Epithelial cell of proximal tubule (primary cell): ENCODE measurements at regions not wholly inside any gene's neighbourhood (a gene's known extent, or its start where the extent isn't known, plus 50 kb on each side); places are given as distances from the start of the nearest gene placed in this dataset.

Experiments used
- DNase-seq: peaks from one replicate; pipeline ENCODE4 v3.0.0-alpha.2; 2011; ENCODE audit warnings: low read depth
- H3K4me3 ChIP-seq: 2 replicates; pipeline ENCODE4 v1.5.1; 2011; ENCODE audit warnings: low read depth, mild to moderate bottlenecking, low read length
- CTCF ChIP-seq: conservative IDR thresholded peaks from 2 replicates; pipeline ENCODE4 v1.5.1; 2012; ENCODE audit warnings: low read depth, mild to moderate bottlenecking, low read length

GRCh38 chr5:29015523-29015922 is 1977.1 kb upstream of the CDH9 start:
- H3K4me3 ChIP-seq, result no peak overlapping the region
- DNase-seq, result no peak
- TF ChIP-seq CTCF, result no peak

- no peak for DNase-seq
- peak; percentile 39 for TF ChIP-seq CTCF
- no peak overlapping the region for H3K4me3 ChIP-seq
Measured at GRCh38 chr5:29005386-29005785, 1967.0 kb upstream of the CDH9 start.

GRCh38 chr5:29002481-29002880 is 1964.1 kb upstream of the CDH9 start:
- DNase-seq, result no peak
- no peak for TF ChIP-seq CTCF
- no peak overlapping the region for H3K4me3 ChIP-seq

- DNase-seq, result no peak
- TF ChIP-seq CTCF, result peak; percentile 26
Measured at GRCh38 chr5:29001666-29002065, 1963.3 kb upstream of the CDH9 start.

GRCh38 chr5:28984639-28985038 is 1946.3 kb upstream of the CDH9 start:
- no peak for TF ChIP-seq CTCF
- H3K4me3 ChIP-seq, result no peak overlapping the region
- no peak for DNase-seq

More at GRCh38 chr5:29001666-29002065, 1963.3 kb upstream of the CDH9 start:
- H3K4me3 ChIP-seq, result no peak overlapping the region

- no peak for DNase-seq
- no peak overlapping the region for H3K4me3 ChIP-seq
- TF ChIP-seq CTCF, result no peak
Measured at GRCh38 chr5:28975508-28975907, 1937.1 kb upstream of the CDH9 start.

- no peak overlapping the region for H3K4me3 ChIP-seq
- no peak for TF ChIP-seq CTCF
- no peak for DNase-seq
Measured at GRCh38 chr5:28967848-28968247, 1929.5 kb upstream of the CDH9 start.
